HG03439 (cell line): ENCODE measurements at regions not wholly inside any gene's neighbourhood (a gene's known extent, or its start where the extent isn't known, plus 50 kb on each side); places are given as distances from the start of the nearest gene placed in this dataset.

ENCODE experiments used
- ATAC-seq: cut with Tn5 transposase; IDR thresholded peaks from one replicate; pipeline ENCODE4 v1.9.1; 2021; ENCODE audit warnings: mild to moderate bottlenecking, moderate library complexity; ENCODE audit not compliant: unreplicated experiment

GRCh38 chr10:69684020-69684980, 54.3 kb downstream of the FAM241B start:
- no peak for ATAC-seq

- ATAC-seq = no peak
These were observed 54.9 kb downstream of the FAM241B start for GRCh38 chr10:69684981-69685353.

GRCh38 chr10:69685426-69685801, 55.4 kb downstream of the FAM241B start:
- ATAC-seq = no peak

GRCh38 chr10:69685802-69686585, 55.9 kb downstream of the FAM241B start:
- no peak for ATAC-seq

- no peak for ATAC-seq
These were observed 56.8 kb downstream of the FAM241B start for GRCh38 chr10:69686866-69687265.

- no peak for ATAC-seq
These were observed 57.4 kb downstream of the FAM241B start for GRCh38 chr10:69687426-69687825.

GRCh38 chr10:69692267-69692666, 62.2 kb downstream of the FAM241B start:
- ATAC-seq = no peak

- no peak for ATAC-seq
These were observed 62.8 kb downstream of the FAM241B start for GRCh38 chr10:69692891-69693290.

GRCh38 chr10:69693886-69694285, 63.8 kb downstream of the FAM241B start:
- no peak for ATAC-seq

- ATAC-seq = no peak
These were observed 66.2 kb downstream of the FAM241B start for GRCh38 chr10:69696073-69696731.

- no peak for ATAC-seq
These were observed 67.0 kb downstream of the FAM241B start for GRCh38 chr10:69697006-69697405.

- no peak for ATAC-seq
These were observed 73.2 kb downstream of the FAM241B start for GRCh38 chr10:69703256-69703655.

- no peak for ATAC-seq
These were observed 74.0 kb downstream of the FAM241B start for GRCh38 chr10:69703766-69704630.

- no peak for ATAC-seq
These were observed 79.4 kb downstream of the FAM241B start for GRCh38 chr10:69709366-69709941.

- no peak for ATAC-seq
These were observed 80.2 kb downstream of the FAM241B start for GRCh38 chr10:69710008-69710888.

- ATAC-seq = no peak
These were observed 82.3 kb downstream of the FAM241B start for GRCh38 chr10:69712342-69712741.

GRCh38 chr10:69714572-69714971, 84.5 kb downstream of the FAM241B start:
- no peak for ATAC-seq

GRCh38 chr10:69715156-69715898, 85.3 kb downstream of the FAM241B start:
- ATAC-seq = no peak
